ENCODE measurements at regions not wholly inside any gene's neighbourhood (a gene's known extent, or its start where the extent isn't known, plus 50 kb on each side); places are given as distances from the start of the nearest gene placed in this dataset.
"Not testable (repeated sequence)": the region's sequence is repeated elsewhere in the genome, so short reads cannot be mapped to it uniquely, and the experiment has no call there.

GRCh38 chr9:42340435-42340723 lies 156.9 kb downstream of the SPATA31A6 start:
- TF ChIP-seq CTCF, POLR2A, EP300 (IDR thresholded peaks at IDR 0.05): not testable (repeated sequence)

All from stomach (tissue), 4 donors.